Keratinocyte (primary cell): ENCODE measurements at regions not wholly inside any gene's neighbourhood (a gene's known extent, or its start where the extent isn't known, plus 50 kb on each side); places are given as distances from the start of the nearest gene placed in this dataset.

ENCODE experiments used
- DNase-seq: peaks from one replicate; pipeline ENCODE4 v3.0.0-alpha.2; 2011; ENCODE audit warnings: low read depth, missing footprints, low spot score
- FAIRE-seq: peaks from 2 replicates; lab custom pipeline; 2011; peaks lifted over from hg19 to GRCh38; lab: Jason Lieb, UNC
- H2AFZ ChIP-seq: 2 replicates; pipeline ENCODE4 v1.6.0; 2012; ENCODE audit warnings: low read length, control low read depth, inconsistent platforms; ENCODE audit not compliant: control insufficient read depth
- H3K27ac ChIP-seq: 2 replicates; pipeline ENCODE4 v1.5.1; 2011; ENCODE audit warnings: low read length; ENCODE audit not compliant: control insufficient read depth, insufficient read depth
- H3K27me3 ChIP-seq: 3 replicates; pipeline ENCODE4 v1.6.0; 2011; ENCODE audit warnings: low read length; ENCODE audit not compliant: control insufficient read depth, insufficient read depth; ENCODE audit errors: extremely low read depth
- H3K36me3 ChIP-seq, 2 experiments: 2 replicates in 1 of 2; 3 replicates in 1 of 2; pipeline ENCODE4 v1.5.1; 2011; ENCODE audit warnings: low read length in 2 of 2, mild to moderate bottlenecking in 1 of 2; ENCODE audit not compliant: control insufficient read depth in 2 of 2, insufficient read depth in 2 of 2; ENCODE audit errors: extremely low read depth in 1 of 2
- H3K4me1 ChIP-seq: 3 replicates; pipeline ENCODE4 v1.5.1; 2011; ENCODE audit warnings: low read length; ENCODE audit not compliant: control insufficient read depth, insufficient read depth; ENCODE audit errors: extremely low read depth
- H3K4me2 ChIP-seq: 3 replicates; pipeline ENCODE4 v1.6.0; 2011; ENCODE audit warnings: low read depth, low read length; ENCODE audit not compliant: control insufficient read depth, insufficient read depth; ENCODE audit errors: extremely low read depth
- H3K4me3 ChIP-seq, 3 experiments: fragments of 200-600 bp in 1 of 3; sonication (generic) in 1 of 3; 2 replicates in 2 of 3; 3 replicates in 1 of 3; pipeline ENCODE4 v1.5.1; 2011 to 2016; ENCODE audit warnings: low read length in 3 of 3, mild to moderate bottlenecking in 3 of 3, control low read depth in 2 of 3, inconsistent platforms in 1 of 3, low read depth in 1 of 3, mixed read lengths in 1 of 3, mixed run types in 1 of 3, moderate library complexity in 1 of 3; ENCODE audit not compliant: control insufficient read depth in 2 of 3, insufficient read depth in 2 of 3; ENCODE audit errors: extremely low read depth in 1 of 3
- H3K79me2 ChIP-seq: 2 replicates; pipeline ENCODE4 v1.6.0; 2012; ENCODE audit warnings: low read length; ENCODE audit not compliant: control insufficient read depth, insufficient read depth
- H3K9ac ChIP-seq: 3 replicates; pipeline ENCODE4 v1.6.0; 2011; ENCODE audit warnings: low read length; ENCODE audit not compliant: control insufficient read depth, insufficient read depth; ENCODE audit errors: extremely low read depth
- H3K9me1 ChIP-seq: 3 replicates; pipeline ENCODE4 v1.6.0; 2011; ENCODE audit warnings: low read length; ENCODE audit not compliant: control insufficient read depth, insufficient read depth; ENCODE audit errors: extremely low read depth
- H3K9me3 ChIP-seq: 2 replicates; pipeline ENCODE4 v1.5.1; 2012; ENCODE audit warnings: low read depth, low read length; ENCODE audit not compliant: control insufficient read depth
- H4K20me1 ChIP-seq: 3 replicates; pipeline ENCODE4 v1.6.0; 2011; ENCODE audit warnings: low read length; ENCODE audit not compliant: control insufficient read depth, insufficient read depth; ENCODE audit errors: extremely low read depth
- CTCF ChIP-seq, 3 experiments: IDR thresholded peaks in 1 of 3; conservative IDR thresholded peaks in 1 of 3; optimal IDR thresholded peaks in 1 of 3; 2 replicates in 2 of 3; 3 replicates in 1 of 3; pipeline versions ENCODE3 to v1.5.1; 2011; ENCODE audit warnings: low read length in 3 of 3, mild to moderate bottlenecking in 3 of 3, moderate library complexity in 2 of 3, control low read depth in 1 of 3, inconsistent platforms in 1 of 3; ENCODE audit not compliant: insufficient read depth in 2 of 3; ENCODE audit errors: extremely low read depth in 1 of 3
- EZH2 ChIP-seq: IDR thresholded peaks from one replicate; pipeline ENCODE4 v1.6.1; 2012; ENCODE audit warnings: inconsistent platforms, mild to moderate bottlenecking, low read length, moderate library complexity
- dilution Hi-C: fragments of 300-500 bp; cut with MboI; formaldehyde crosslinking; loops from one replicate; pipeline ENCODE4 v1.7.0; 2020; ENCODE audit warnings: low sequenced_read_pairs; ENCODE audit not compliant: extremely low pct_ligation_motif_present

DNA sequence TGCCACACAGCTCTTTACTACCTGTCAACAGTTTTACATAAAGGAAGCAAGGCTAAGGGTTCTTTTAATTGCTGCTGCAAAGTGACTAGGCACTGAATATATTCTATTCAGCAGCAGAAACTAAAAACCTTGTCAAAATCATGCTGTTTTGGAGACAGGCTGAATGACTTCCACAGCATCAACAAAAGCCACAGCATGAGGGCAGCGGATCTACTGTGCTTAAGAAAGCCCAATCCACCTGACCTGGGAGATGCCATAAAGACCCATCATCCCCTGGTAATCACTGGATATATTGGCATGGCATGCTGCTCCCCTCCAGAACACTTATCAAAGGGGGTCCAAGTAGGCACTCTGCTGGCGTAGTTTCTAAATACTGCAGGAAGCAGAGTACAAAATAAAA lies 715.1 kb upstream of the SLC8A1 start:
- Histone ChIP-seq H3K4me2 (no peak overlapping the region), H4K20me1 (no peaks in the 10 kb centered on the region), H3K9me1 (no peaks in the 10 kb centered on the region), H3K4me3 (no peak overlapping the region), H3K9me3 (no peaks in the 10 kb centered on the region), H2AFZ (no peak overlapping the region), H3K27me3 (no peaks in the 10 kb centered on the region), H3K79me2 (no peaks in the 10 kb centered on the region), H3K36me3 (no peaks in the 10 kb centered on the region), H3K27ac (no peak overlapping the region), H3K4me1 (no peaks in the 10 kb centered on the region), H3K9ac (no peak overlapping the region)
- TF ChIP-seq CTCF (optimal IDR thresholded peaks at IDR 0.05 in 1 of 3, IDR thresholded peaks at IDR 0.05 in 1 of 3, conservative IDR thresholded peaks at IDR 0.05 in 1 of 3; ENCODE audit: extremely low read depth in 1 of 3, insufficient read depth in 2 of 3, low read length in 3 of 3) (no peak), EZH2 (no peak)
- dilution Hi-C loops = no loop called here
- DNase-seq (no peak), FAIRE-seq (no peak)

DNA sequence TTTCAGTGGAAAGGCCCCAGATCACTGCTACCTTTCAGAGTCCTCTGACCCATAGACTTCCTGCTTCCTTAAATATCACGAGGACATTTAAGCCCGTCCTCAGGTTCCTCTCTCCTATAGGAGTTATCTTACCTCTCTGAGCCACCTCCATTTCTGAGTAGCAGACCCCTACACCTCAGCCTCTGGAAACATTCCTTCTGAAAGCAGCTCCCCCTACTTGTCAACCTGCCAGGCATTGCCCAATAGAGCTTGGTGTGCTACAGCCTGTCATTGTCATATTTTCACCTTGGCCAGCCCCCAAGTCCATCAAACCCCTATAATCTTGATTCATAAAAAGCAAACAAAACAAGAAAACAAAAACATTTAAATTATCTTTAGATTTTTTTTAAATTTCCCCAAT lies 717.9 kb upstream of the SLC8A1 start:
- Histone ChIP-seq H4K20me1 (no peaks in the 10 kb centered on the region), H3K9me1 (no peaks in the 10 kb centered on the region), H3K79me2 (no peaks in the 10 kb centered on the region), H3K4me2 (no peak overlapping the region), H2AFZ (no peak overlapping the region), H3K27ac (no peak overlapping the region), H3K36me3 (no peaks in the 10 kb centered on the region), H3K4me3 (no peak overlapping the region), H3K9me3 (no peaks in the 10 kb centered on the region), H3K9ac (no peak overlapping the region), H3K27me3 (no peaks in the 10 kb centered on the region), H3K4me1 (no peaks in the 10 kb centered on the region)
- TF ChIP-seq EZH2 (no peak), CTCF (optimal IDR thresholded peaks at IDR 0.05 in 1 of 3, IDR thresholded peaks at IDR 0.05 in 1 of 3, conservative IDR thresholded peaks at IDR 0.05 in 1 of 3; ENCODE audit: extremely low read depth in 1 of 3, insufficient read depth in 2 of 3, low read length in 3 of 3) (no peak)
- DNase-seq (no peak), FAIRE-seq (no peak)
- dilution Hi-C loops = no loop called here
